GM21528 (cell line): ENCODE measurements at regions not wholly inside any gene's neighbourhood (a gene's known extent, or its start where the extent isn't known, plus 50 kb on each side); places are given as distances from the start of the nearest gene placed in this dataset.
"Not testable (repeated sequence)": the region's sequence is repeated elsewhere in the genome, so short reads cannot be mapped to it uniquely, and the experiment has no call there.

Experiments used
- ATAC-seq: cut with Tn5 transposase; IDR thresholded peaks from one replicate; pipeline ENCODE4 v1.9.1; 2021; ENCODE audit warnings: mild to moderate bottlenecking, moderate library complexity; ENCODE audit not compliant: unreplicated experiment, low FRiP score

DNA sequence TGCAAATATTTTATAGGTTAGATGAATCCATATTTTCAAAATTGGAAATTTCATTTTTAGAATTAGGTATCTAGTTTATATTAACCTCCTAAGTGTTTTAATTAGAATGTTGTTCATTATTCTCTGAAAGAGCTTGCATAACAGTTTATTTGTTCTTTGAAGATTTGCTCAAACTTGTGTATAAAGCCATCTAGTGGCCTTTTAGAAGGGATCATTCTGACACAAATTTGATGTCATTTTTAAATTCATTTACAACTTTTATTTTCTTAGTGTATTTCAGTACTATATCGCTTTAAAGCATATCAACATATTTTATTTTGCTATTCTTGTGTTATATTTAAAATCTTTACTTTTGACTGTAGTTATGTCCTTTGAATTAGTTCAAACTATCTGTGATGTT is 527.0 kb upstream of the NRG3 start:
- no peak for ATAC-seq

DNA sequence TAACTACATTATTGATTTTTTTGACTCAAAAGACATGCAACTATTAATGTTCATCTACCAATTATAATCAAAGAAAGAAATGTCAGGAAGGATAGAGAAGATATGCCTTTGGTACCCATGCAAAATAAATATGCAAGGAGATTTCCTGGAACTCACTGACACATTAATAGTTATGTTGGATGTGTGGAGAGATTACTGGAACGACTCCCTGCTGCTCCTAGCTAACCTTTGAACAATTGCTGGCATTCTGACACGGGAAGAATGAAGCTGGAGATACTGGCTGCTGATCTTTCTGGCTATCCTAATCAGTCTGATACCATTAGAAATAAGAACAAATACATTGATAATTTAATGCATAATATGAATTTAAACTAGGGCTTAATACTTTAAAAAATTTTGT is 507.9 kb upstream of the NRG3 start:
- no peak for ATAC-seq

DNA sequence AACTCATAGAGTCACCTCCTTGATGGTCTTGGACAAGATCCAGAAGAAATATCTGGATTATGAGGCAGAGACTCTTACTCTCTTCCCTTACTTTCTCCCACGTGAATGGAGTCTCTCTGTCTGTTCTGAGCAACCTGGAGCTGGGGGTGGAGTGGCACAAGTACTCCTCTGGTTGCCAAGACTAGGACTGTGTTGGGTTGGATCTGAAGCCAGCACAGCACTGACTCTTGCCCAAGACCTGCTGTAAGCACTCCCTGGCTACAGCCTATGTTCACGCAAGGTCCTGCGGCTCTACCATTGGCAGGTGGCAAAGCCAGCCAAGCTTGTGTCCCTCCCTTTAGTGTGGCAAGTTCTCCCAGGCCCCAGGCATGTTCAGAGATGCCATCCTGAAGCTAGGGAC is 488.2 kb upstream of the NRG3 start:
- no peak for ATAC-seq

DNA sequence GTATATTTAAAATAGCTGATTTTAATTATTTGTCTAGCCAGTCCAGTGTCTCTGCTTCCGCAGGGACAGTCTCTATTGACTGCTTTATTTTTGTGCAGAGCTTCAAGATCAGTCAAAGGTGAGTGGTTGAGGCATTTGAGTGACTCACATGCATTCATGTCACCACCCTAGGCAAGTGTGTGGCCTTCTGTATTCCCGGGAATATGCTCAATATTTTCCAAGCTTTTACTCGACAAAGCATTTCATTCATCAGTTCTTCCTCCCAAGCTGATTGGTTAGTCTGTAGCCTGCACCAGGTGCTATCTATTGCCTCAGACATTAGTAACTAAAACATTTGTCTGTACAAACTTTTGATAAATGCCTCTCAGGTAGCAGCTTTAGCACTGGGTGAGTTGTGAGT is 471.5 kb upstream of the NRG3 start:
- ATAC-seq, result no peak

DNA sequence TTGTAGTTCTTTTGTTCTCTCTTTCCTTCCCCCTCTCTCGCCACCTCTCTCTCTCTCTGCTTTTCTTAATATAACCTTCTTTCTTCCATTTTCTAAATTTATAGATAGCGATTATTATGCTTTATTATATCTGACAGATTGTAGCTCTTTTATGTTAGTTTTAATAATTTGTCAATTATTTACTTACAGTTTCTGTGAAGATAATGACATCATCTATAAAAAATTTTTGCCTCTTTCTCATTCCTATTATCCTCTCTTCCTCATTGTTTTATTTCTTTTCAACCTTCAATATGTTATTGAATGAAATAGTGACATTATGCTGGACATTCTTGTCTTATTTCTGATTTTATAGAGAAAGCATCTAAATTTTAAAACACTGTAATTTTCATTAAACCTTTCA is 469.6 kb upstream of the NRG3 start:
- ATAC-seq, result no peak

DNA sequence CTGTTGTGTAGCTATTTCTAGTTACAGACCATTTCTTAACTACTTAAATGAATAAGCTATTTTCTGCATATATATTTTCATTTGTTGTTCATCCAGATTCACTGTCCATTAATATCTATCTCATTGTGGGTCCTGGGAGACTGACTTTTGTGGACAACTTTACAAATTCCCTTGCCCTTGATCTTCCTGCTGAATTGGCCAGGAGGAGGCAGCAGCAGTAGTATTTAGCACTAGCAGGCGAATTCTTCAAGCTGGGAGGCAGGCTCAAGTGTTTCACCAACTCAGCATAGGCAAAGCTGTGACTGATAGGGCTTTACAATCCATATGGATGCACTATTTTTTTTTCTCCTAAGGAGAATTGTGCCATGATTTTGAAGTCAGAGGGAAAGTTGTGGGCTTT is 461.0 kb upstream of the NRG3 start:
- ATAC-seq, result no peak

DNA sequence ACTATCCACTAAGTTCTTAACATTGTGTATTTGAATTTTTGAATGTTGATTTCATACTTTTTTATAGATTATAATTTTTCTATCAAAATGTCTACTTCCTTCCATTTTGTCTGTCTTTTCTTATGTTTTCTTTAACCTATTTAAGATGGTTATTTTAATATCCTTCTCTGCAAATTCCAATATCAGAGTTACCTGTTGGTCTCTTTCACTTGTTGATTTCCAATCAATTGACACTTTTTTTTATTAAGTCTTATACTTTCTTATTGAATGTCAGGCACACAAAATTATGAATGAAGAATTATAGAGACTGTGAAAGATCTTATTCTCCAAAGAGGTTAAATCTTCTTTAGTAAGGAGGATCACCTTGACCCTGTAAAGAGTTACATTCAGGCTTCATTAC is 448.3 kb upstream of the NRG3 start:
- no peak for ATAC-seq

DNA sequence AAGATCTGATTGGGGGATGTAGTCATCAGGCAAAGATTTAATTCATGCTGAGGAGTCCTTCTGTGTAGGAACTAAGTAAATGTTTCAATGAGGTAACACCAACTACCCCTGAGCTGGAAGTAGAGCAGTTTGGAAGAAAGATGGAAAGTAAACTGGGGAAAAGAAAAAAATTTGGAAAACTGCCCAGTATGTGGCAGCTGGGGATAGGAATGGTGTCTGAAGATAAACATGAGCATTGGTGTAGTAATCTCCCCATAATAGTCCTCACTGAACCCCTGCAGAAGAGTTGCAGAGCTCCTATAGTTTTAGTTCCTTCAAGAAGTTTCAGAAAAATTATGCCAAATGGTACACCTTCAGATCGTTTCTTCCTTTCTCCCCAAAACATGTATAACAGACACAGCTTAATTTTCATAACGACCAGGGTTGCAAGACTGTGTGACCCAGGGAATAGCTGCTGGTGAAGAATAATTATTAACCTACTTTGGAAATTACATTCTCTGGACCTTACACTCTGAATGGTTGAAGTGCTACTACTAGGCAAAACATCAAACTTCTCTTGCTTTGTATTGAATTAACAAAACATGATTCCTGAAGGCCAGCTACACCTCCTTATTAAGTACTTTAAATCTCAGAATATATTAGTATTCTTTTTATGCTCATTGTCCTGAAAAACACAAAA is 446.4 kb upstream of the NRG3 start:
- no peak for ATAC-seq

DNA sequence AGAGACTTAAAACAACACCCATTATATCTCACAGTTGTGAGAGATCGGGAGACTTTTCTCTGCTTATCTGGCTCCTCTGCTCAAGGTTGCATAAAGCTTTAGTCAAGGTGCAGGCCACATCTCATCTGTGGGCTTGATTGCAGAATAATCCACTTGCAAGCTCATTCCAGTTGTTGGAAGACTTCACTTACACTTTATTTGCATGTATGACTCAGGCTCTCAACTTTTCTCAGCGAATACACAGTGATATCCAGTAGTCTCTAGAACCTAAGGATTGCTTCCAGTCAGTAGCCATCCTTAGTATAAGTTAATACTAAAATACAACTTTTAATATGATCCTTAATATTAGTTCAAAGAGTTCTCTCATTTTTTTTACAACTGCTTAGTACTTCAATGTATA is 435.5 kb upstream of the NRG3 start:
- ATAC-seq, result no peak

DNA sequence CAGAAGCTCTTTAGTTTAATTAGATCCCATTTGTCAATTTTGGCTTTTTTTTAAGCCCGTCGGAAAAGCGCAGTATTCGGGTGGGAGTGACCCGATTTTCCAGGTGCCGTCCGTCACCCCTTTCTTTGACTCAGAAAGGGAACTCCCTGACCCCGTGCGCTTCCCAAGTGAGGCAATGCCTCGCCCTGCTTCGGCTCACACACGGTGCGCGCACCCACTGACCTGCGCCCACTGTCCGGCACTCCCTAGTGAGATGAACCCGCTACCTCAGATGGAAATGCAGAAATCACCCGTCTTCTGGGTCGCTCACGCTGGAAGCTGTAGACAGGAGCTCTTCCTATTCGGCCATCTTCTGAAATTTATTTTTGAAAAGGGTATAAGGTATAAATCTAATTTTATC is 433.4 kb upstream of the NRG3 start:
- ATAC-seq, result not testable (repeated sequence)

DNA sequence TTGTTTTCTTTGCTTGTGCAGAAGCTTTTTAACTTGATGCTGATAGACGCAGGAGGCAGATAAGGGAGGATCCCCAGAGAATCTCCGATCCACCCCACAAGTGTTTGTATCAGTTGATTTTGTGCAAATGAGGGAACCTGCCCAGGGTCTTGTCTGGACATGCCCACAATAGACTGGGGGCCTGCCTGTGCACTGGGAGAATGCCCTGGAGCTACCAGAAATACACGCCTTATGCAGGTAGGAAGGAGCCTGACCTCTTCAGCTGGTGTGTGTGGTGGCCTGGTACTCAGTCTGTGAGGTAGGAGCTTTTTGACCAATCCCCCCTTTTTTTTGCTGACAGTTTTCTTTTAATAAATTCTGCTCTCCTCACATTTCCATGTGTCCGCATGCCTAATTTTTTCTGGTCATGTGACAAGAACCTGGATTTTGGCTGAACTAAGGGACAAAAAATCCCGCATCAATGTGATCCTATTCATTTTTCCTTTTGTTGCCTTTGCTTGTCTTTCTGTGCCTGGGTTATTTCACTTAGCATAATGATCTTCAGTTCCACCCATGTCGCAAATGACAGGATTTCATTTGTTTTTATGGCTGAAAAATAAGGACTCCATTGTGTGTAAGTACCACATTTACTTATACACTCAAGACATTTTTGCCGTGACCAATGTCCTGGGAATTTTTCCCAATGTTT is 430.6 kb upstream of the NRG3 start:
- ATAC-seq, result no peak

DNA sequence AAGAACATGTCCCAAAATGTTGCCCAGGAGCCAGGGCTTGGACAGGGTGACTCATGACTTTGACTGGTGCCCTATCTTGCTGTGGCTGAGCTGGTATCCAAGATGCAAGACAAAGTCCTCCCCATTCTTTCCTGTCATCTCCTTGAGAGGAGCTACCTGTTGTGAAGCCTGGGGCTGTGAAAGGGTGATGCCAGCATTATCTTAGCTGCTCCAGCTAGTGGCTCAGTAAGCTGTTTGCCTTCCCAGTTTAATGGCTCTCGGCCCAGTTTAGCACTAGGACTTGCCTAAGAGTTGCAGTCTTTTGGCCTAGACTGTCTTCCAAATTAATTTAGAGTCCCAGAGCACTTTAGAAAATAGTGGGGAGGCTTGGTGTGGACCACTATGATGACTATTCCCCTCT is 424.3 kb upstream of the NRG3 start:
- no peak for ATAC-seq

DNA sequence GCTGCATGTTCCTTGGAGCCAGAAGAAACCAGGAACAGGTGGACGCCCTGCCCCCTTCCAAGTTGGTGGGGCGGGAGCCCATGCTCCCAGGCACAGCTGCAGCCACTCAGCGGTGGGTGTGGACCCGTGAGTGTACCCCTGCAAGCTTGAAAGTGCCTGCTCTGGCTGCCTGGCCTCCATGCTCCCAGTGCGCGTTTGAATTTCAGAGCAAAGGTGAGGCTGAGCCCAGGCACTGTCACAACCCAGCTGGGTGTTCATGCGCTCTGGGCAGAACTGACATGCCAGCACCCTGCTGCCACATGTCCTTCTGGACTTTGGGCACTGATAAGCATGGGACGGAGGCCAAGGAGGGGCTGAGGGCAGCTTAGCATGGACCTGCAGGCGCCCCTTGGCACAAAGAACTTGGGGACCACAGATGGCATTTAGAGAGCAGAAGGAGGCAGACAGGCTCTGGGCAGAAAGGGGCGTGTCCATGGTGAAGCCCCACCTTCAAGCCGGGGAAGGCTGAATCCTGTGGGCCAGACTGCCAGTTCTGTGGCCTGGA is 402.0 kb upstream of the NRG3 start:
- ATAC-seq, result no peak

DNA sequence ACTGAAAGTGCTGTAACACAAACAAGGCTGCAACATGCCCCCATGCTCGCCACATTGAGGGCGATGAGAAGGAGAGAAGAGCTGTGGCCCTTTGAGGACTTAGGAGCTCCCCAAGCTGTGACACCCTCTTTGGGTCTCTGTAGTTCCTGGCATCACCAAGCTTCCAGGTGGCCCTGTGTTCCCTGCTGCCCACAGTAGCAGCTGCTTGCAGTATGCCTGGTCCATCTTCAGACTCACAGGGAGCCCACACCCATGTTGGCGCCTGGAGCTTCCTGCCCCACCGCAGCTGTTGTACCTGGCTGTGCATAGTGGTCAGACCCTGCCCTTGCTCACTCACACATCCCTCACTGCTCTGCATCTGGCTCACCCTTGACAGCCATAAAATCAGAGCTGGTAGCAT is 401.2 kb upstream of the NRG3 start:
- ATAC-seq, result no peak

DNA sequence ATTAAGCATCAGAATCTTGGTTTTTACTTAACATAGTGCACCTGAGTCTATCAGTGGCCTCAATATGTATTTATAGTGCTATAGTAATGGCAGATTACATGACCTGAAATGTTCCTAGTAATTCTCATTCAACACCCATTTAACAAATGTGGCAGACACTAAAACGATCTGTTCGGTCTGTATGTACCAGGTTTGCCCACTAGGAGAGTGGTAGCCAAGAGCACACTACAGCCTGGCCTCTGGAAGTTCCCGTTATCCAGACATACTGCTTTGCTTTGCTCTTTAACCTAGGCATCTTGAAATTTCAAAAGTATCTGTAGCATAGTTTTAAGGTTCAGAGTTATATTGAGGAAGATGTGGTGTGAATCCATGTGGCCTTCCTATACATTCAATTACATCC is 395.7 kb upstream of the NRG3 start:
- no peak for ATAC-seq

DNA sequence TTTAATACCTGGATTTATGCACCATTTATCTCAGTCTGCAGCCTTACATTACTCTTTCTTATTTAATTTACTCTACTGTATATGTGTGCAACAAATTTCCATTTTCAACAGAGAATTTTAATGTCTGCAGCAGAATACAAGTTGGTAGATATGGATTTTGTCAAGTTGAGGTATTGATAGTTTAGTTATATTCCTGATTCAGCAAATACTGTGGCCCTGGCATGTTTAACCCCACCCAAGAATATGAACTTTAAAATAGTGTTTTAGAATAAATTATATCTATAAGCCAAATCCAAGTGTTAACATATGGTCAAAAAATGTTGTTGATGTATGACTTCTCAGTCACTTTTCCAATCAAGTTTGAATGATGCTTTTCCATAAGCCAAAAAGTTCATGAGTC is 378.4 kb upstream of the NRG3 start:
- ATAC-seq, result no peak

DNA sequence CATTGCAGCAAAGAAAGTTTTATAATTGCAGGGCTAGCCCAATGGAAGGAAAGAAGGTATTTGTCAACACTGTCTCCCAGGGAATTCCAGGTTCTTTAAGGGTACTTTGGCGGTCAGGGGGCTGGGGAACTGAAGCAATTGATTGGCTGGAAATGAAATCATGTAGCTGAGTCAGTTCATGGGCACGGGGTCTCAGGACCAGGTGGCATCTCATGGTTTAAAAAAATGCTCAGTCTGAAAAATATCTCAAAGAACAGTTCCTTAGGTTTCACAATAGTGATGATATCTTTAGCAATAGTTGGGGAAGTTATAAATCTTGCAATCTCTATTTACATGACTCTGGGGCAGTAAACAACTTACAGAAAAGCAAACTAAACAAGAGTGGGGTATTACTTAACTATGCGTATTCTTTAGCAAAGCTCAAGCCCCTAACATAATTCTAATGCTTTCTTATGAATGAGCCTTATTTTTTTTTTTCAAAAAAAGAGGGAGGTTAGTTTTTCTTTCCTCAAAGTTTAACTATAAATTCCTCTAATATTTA is 376.9 kb upstream of the NRG3 start:
- no peak for ATAC-seq

DNA sequence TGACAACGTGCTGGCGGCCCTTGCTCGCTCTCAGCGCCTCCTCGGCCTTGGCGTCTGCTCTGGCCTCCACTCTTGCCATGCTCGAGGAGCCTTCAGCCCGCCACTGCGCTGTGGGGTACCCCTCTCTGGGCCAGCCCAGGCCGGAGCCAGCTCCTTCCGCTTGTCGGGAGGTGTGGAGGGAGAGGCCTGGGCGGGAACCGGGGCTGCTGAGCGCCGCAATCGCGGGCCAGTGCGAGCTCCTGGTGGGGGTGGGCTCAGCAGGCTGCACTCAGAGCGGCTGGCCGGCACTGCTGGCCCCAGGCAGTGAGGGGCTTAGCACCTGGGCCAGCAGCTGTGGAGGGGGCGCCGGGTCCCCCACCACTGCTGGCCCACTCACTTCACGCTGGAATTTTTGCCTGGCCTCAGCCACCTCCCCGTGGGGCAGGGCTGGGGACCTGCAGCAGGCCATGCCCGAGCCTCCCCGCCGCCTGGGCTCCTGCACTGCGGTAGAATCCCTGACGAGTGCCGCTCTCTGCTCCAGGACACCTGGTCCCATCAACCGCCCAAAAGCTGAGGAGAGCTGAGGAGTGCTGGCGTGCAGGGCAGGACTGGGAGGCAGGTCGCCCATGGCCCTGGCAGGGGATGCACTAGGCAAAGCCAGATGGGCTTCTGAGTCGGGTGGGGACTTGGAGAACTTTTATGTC is 372.2 kb upstream of the NRG3 start:
- ATAC-seq, result no peak

DNA sequence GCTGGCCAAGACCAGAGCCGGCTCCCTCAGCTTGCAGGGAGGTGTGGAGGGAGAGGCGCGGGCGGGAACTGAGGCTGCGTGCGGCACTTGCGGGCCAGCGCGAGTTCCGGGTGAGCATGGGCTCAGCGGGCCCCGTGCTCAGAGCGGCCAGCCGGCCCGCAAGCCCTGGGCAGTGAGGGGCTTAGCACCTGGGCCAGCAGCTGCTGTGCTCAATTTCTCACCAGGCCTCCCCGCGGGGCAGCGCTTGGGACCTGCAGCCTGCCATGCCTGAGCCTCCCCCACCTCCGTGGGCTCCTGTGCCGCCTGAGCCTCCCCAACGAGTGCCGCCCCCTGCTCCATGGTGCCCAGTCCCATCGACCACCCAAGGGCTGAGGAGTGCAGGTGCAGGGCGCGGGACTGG is 369.2 kb upstream of the NRG3 start:
- not testable (repeated sequence) for ATAC-seq

DNA sequence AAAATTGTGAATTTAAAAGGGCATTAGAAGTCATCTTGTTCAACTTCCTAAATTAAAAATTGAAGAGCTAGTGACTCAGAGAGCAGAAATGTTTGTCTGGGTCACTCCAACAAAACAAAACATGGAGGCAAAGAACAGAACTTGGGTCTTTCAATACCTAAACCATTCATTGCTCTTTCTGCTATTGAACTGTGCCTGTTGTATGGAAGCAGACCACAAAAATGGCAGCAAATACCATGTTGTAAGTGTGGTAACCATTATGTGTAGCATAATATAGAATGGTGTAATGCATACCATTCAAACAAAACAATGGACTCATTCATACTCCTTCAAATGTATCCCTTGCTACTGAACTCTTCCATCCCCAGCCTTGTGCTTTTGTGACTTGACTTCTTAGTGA is 360.2 kb upstream of the NRG3 start:
- no peak for ATAC-seq

DNA sequence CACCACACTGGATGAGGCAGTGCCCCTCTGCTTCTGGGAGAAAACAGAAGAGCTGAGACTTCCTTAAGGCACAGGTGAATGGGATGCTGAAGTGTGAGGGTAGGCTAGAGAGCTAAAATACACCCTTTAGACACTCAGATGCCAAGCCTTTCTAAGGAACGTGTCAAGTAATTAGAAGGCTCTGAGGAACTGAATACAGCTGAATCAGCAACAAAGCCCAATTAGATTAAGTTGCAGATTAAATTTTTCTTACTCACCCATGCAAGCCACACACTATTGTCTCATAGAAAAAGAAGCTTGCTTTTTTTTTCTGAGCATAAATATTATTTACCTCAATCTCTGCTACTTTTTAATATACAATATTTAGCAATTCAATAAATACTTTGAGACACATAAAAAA is 354.3 kb upstream of the NRG3 start:
- no peak for ATAC-seq
